ENCODE measurements at regions not wholly inside any gene's neighbourhood (a gene's known extent, or its start where the extent isn't known, plus 50 kb on each side); places are given as distances from the start of the nearest gene placed in this dataset.

DNA sequence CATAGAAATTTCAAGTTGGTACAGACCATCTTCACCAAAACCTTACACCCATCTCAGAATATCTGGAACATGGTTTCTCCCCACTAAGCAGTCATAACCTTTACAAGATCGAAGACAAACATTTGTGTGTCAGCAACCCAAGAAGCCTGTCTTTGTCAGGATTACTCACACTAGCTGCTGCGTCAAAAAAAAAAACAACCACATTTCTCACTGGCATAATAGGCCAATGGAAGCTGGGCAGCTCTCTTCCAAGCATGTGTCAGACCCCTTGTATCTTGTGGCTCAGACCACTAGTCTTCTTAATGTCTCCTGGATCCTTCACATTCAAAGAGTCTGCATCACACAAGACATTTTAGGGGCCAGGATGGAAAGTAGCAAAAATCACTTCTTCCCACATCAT is 266.9 kb upstream of the IGF1R start:
- H3K4me1 ChIP-seq: no peaks in the 10 kb centered on the region

DNA sequence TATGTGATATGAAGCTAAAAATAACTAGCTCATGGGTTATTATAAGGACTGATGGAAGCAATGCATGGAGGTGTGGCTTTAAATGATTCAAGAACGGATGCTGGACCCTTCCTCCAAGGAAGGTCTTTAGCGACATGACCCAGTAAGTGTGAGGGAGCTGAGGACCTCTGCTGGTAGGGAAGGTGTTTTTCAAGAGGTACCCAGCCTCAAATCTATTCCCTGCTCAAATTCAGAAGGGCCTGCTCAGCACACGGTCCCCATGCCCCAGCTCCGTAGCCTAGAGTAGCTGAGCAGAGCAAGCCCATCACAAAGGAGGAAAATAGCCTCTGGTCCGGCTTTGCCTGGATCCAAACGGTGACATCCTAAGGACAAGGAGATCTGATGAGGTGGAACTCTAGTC is 266.2 kb upstream of the IGF1R start:
- DNase-seq (no peak), ATAC-seq (no peak)
- no peaks in the 10 kb centered on the region for H3K4me1 ChIP-seq
- TF ChIP-seq, protein P1, sequence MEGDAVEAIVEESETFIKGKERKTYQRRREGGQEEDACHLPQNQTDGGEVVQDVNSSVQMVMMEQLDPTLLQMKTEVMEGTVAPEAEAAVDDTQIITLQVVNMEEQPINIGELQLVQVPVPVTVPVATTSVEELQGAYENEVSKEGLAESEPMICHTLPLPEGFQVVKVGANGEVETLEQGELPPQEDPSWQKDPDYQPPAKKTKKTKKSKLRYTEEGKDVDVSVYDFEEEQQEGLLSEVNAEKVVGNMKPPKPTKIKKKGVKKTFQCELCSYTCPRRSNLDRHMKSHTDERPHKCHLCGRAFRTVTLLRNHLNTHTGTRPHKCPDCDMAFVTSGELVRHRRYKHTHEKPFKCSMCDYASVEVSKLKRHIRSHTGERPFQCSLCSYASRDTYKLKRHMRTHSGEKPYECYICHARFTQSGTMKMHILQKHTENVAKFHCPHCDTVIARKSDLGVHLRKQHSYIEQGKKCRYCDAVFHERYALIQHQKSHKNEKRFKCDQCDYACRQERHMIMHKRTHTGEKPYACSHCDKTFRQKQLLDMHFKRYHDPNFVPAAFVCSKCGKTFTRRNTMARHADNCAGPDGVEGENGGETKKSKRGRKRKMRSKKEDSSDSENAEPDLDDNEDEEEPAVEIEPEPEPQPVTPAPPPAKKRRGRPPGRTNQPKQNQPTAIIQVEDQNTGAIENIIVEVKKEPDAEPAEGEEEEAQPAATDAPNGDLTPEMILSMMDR (IDR thresholded peaks at IDR 0.05): no peak
- 43 to 51% methylated on average over 6 of the region's 6 CpGs for WGBS, 2 donors
- H3K36me3 ChIP-seq: no peaks in the 10 kb centered on the region
- H3K9me3 ChIP-seq: peaks cover 0 to 33% (median 12%) of the 10 kb centered on the region in 11 donors
- no peak overlapping the region for H3K27ac ChIP-seq
- no peak overlapping the region for H3K4me3 ChIP-seq
- intact Hi-C loops (cut with DNase I): no loop called here
- peaks cover 0 to 33% (median 7%) of the 10 kb centered on the region in 7 donors for H3K27me3 ChIP-seq

More for the DNA sequence above, 266.9 kb upstream of the IGF1R start:
- H3K36me3 ChIP-seq: no peaks in the 10 kb centered on the region
- peaks cover 0 to 32% (median 7%) of the 10 kb centered on the region in 7 donors for H3K27me3 ChIP-seq
- DNase-seq (no peak), ATAC-seq (no peak)
- TF ChIP-seq, protein P1 (IDR thresholded peaks at IDR 0.05): no peak
- intact Hi-C loops (cut with DNase I): no loop called here
- 78 to 88% methylated on average over 2 of the region's 2 CpGs for WGBS, 2 donors
- peaks cover 0 to 39% (median 12%) of the 10 kb centered on the region in 11 donors for H3K9me3 ChIP-seq
- no peak overlapping the region for H3K4me3 ChIP-seq
- H3K27ac ChIP-seq: no peak overlapping the region

DNA sequence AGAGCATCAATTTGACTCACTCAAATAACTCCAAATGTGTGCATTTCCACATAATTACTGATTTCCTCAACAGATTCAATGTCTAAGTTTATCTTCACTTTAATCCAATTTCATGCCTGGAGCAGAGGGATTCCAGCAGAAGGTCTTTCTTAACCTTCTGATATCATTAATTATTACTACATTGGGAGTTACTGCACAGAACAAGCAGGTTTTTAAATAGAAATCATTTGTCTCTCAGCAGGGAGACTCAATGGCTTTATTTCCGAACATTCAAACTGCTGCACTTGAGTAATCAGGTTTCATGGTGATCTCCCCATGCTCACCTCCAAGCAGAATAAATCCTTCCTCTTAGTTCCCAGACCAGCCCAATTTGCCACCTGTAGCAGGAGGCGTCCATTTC is 264.8 kb upstream of the IGF1R start:
- ATAC-seq (no peak), DNase-seq (no peak)
- TF ChIP-seq, protein P1 (IDR thresholded peaks at IDR 0.05): no peak
- Histone ChIP-seq H3K4me3 (no peak overlapping the region), H3K36me3 (no peaks in the 10 kb centered on the region), H3K27ac (no peak overlapping the region), H3K4me1 (no peaks in the 10 kb centered on the region), H3K27me3 (peaks cover 0 to 33% (median 7%) of the 10 kb centered on the region in 7 donors), H3K9me3 (peaks cover 0 to 19% (median 9%) of the 10 kb centered on the region in 11 donors)
- intact Hi-C loops (cut with DNase I): no loop called here
- WGBS, 2 donors: 79 to 83% methylated on average over 2 of the region's 2 CpGs

DNA sequence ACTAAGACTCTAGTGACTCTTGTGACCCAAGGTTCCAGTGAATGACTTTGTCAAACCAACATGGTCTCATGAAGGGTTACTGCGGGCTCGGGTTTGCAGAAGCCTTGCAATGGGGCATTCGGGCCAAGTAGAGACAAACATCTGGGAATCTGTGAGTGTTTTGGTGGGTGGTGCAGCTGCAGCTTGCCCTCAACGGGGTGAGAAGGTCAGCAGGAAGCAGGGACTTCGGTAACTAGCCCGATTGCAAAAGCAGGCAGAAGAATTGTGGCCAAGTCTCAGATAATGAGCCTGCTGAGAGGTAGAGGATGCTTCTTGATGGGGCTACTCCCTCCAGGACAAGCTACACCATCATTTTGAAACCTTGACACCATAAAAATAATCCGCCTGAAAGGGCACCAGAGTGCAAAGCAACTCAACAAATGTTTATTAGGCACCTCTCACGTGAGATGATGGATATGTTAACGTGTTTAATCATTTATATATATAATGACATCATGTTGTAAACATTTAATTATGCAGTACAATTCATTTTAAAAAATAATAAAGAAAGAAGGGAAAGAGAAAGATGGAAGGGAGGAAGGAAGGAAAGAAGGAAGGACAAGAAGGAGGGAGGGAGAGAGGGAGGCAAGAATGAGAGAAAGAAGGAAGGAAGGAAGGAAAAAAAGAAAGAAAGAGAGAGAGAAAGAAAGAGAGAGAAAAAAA is 263.9 kb upstream of the IGF1R start:
- Histone ChIP-seq H3K4me3 (no peak overlapping the region), H3K9me3 (peaks cover 0 to 10% (median 2%) of the 10 kb centered on the region in 11 donors), H3K27ac (no peak overlapping the region), H3K36me3 (no peaks in the 10 kb centered on the region), H3K27me3 (peaks cover 0 to 33% (median 7%) of the 10 kb centered on the region in 7 donors), H3K4me1 (no peaks in the 10 kb centered on the region)
- TF ChIP-seq, protein P1 (IDR thresholded peaks at IDR 0.05): no peak
- intact Hi-C loops (cut with DNase I): no loop called here
- DNase-seq (no peak), ATAC-seq (peak in 1 of 8 donors; percentile 53)
- 59 to 66% methylated on average over 9 of the region's 9 CpGs for WGBS, 2 donors

All from heart right ventricle (tissue), 16 donors.